Thoracic aorta (tissue), 2 donors: ENCODE measurements at regions not wholly inside any gene's neighbourhood (a gene's known extent, or its start where the extent isn't known, plus 50 kb on each side); places are given as distances from the start of the nearest gene placed in this dataset.
A peak's percentile ranks its signal among the peaks of the same experiment; 100 is the strongest.

ENCODE experiments used
- ATAC-seq: fragments of 150-250 bp; one replicate; pipeline ENCODE4 v1.8.0; 2017; ENCODE audit warnings: low read depth; ENCODE audit not compliant: insufficient number of reproducible peaks, low FRiP score
- DNase-seq: peaks from one replicate; pipeline ENCODE4 v3.0.0-alpha.2; 2020; ENCODE audit warnings: low spot score
- H3K27ac ChIP-seq, 2 donors: fragments of 200-600 bp; sonication (generic); 1 replicate in 1 of 2; 2 replicates in 1 of 2; pipeline ENCODE4 v1.5.1; 2016; ENCODE audit warnings: mild to moderate bottlenecking in 2 of 2, moderate library complexity in 2 of 2
- H3K27me3 ChIP-seq: fragments of 200-600 bp; sonication (generic); replicated peaks from 2 replicates; pipeline ENCODE4 v1.6.0; 2016; ENCODE audit warnings: mild to moderate bottlenecking; ENCODE audit not compliant: insufficient read depth
- H3K36me3 ChIP-seq: fragments of 200-600 bp; sonication (generic); one replicate; pipeline ENCODE4 v1.5.1; 2016
- H3K4me1 ChIP-seq, 2 donors: fragments of 200-600 bp; sonication (generic); 1 replicate in 1 of 2; 2 replicates in 1 of 2; pipeline versions ENCODE4 v1.5.1 to v1.6.0; 2016; ENCODE audit warnings: low read depth in 2 of 2, mild to moderate bottlenecking in 1 of 2; ENCODE audit not compliant: control insufficient read depth in 1 of 2
- H3K4me3 ChIP-seq: fragments of 200-600 bp; sonication (generic); 2 replicates; pipeline ENCODE4 v1.5.1; 2016; ENCODE audit warnings: mild to moderate bottlenecking
- H3K9me3 ChIP-seq: fragments of 200-600 bp; sonication (generic); 2 replicates; pipeline ENCODE4 v1.5.1; 2016
- TF ChIP-seq, protein P1 (sequence below): fragments of 200-600 bp; sonication (generic); IDR thresholded peaks from one replicate; pipeline ENCODE4 v1.5.1; 2019; ENCODE audit warnings: antibody characterized with exemption

DNA sequence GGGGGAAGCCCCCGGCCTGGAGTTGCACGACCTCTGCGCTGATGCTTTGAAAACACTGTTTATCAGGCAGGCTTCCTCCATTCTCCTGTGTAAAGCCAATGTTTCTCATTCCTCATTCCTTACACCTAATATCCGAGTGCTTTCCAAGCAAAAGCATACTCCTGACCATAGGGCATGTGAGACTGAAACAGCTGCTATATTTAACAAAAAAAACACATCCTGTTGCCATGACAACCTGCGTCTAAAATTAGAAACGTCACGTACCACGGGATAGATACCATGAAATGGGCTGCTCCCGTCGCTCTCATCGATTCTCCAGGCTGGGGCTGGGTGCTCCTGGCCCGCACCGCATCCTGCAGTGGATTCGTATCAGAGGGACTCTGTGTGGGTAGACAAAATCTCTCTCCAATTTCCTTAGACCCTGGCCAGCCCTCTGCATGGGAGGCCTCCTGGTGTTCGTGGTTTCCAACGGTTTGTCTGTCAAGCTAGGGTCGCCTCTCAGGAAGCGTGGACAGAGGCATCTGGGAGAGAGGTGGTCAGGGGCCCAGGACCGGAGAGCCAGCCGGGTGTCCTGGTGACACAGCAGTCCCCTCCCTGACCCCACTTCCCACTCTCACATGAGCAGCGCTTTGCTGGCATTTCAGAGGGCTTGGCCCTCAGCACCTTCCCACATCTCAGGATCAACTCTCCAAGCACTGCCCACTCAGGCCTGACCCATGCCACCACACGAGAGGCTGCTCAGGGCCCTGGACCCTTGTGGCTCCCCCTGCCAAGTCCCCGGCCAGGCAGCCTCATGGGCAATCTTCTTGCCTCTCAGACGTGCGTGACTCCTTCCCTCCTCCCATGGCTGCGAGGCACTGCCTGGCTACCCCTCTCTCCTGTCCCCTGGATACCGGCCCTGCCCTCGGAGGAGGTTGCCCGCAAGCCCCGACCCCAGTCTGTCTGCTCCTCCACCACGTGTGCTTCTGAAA, 268.1 kb downstream of the NDUFA10 start:
- H3K27me3 ChIP-seq = no peaks in the 10 kb centered on the region
- no peak for DNase-seq

DNA sequence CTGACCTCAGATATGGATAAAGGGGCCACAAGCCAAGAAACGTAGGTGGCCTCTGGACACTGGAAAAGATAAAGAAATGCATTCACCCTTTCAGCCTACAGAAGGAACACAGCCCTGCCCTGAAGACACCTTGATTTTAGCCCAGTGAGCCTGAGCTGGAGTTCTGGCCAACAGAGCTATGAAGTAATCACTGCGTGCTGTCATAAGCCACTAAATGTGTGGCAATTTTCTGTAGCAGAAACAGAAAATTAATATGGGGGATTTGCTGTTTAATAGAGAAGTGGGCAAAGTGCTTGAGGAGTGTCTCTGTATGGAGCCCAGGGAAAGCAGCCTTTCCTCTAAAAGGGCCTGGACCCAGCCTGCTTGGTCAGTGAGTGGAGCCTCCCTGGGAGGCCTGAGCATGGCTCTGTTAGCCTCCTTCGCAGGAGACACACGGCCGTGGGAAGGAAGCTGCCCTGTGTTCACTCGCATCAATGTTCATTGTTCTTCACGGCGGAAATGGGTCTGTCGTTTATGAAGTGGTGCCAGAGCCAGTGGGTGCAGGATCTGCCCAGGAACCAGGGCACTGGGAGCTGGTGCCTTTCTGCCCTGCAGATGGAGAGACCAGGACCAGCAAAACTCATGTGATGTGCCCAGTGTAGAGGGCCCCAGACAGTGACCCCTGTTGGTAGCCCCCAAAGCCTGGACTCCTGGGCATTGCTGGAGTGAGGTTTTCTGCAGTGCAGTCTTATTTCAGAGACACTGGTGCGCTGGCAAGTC, 268.9 kb downstream of the NDUFA10 start:
- ATAC-seq = no peak

More for the DNA sequence above, 268.1 kb downstream of the NDUFA10 start:
- peak overlapping the region; percentile 11 for H3K4me3 ChIP-seq
- TF ChIP-seq, protein P1, sequence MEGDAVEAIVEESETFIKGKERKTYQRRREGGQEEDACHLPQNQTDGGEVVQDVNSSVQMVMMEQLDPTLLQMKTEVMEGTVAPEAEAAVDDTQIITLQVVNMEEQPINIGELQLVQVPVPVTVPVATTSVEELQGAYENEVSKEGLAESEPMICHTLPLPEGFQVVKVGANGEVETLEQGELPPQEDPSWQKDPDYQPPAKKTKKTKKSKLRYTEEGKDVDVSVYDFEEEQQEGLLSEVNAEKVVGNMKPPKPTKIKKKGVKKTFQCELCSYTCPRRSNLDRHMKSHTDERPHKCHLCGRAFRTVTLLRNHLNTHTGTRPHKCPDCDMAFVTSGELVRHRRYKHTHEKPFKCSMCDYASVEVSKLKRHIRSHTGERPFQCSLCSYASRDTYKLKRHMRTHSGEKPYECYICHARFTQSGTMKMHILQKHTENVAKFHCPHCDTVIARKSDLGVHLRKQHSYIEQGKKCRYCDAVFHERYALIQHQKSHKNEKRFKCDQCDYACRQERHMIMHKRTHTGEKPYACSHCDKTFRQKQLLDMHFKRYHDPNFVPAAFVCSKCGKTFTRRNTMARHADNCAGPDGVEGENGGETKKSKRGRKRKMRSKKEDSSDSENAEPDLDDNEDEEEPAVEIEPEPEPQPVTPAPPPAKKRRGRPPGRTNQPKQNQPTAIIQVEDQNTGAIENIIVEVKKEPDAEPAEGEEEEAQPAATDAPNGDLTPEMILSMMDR = no peak
- peak; percentile 64 for ATAC-seq
- H3K36me3 ChIP-seq = no peaks in the 10 kb centered on the region
- peaks cover 3% of the 10 kb centered on the region for H3K9me3 ChIP-seq
- H3K27ac ChIP-seq = peak overlapping the region; percentile 84 to 87
- H3K4me1 ChIP-seq = peaks cover 19 to 64% of the 10 kb centered on the region in 2 donors

DNA sequence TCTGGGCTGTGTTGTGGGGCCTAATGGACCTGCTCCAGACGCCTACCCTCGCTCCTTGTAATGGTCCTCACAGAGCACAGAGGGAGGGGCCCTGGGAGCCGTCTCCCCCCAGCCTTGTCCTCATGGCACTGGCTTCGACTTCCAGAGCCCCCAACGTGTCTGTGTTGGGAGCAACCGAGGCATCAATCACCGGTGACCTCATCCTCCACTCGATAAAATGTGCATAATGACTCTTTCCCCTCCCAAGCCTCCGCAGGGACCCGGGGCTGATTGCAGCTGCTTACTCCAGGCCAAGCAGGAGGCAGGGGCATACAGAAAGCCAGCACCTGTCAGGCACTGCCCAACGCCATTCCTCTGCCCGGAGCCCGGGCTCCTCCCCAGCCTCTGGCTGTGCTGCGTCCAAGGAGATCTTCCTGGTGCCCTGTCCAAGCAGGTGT, 271.7 kb downstream of the NDUFA10 start:
- ATAC-seq = no peak
- Histone ChIP-seq H3K27me3 (no peaks in the 10 kb centered on the region), H3K9me3 (no peaks in the 10 kb centered on the region), H3K27ac (no peak overlapping the region), H3K4me3 (no peak overlapping the region), H3K36me3 (no peaks in the 10 kb centered on the region), H3K4me1 (peaks cover 28 to 65% of the 10 kb centered on the region in 2 donors)
- DNase-seq = no peak
- TF ChIP-seq, protein P1 = no peak

More for the DNA sequence above, 268.9 kb downstream of the NDUFA10 start:
- Histone ChIP-seq H3K9me3 (peaks cover 3% of the 10 kb centered on the region), H3K4me3 (peak overlapping the region; percentile 11), H3K27me3 (no peaks in the 10 kb centered on the region), H3K4me1 (peaks cover 27 to 73% of the 10 kb centered on the region in 2 donors), H3K36me3 (no peaks in the 10 kb centered on the region), H3K27ac (peak overlapping the region; percentile 84 to 87)
- no peak for DNase-seq
- TF ChIP-seq, protein P1 = no peak

DNA sequence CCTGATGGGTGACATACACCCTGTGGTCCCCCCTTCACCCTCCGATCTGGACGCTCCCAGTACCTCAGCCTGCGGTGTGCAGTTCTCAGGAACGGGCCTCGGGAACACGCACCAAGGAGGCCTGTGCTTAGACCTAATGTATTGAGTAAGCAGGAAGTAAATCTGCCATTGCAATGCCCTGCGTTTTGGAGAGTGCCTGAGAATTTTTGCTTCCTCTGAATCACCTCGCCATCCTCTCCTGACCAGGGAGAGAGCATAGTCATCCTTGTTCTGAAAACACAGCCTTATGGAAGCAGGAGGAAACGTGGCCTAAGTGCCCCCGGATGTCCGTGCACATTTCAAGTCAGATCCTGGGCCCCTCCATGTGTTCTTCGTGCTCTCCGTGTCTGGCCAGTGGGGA, 272.2 kb downstream of the NDUFA10 start:
- Histone ChIP-seq H3K36me3 (no peaks in the 10 kb centered on the region), H3K4me3 (no peak overlapping the region), H3K27ac (no peak overlapping the region), H3K9me3 (no peaks in the 10 kb centered on the region), H3K27me3 (no peaks in the 10 kb centered on the region), H3K4me1 (peaks cover 25 to 61% of the 10 kb centered on the region in 2 donors)
- no peak for DNase-seq
- ATAC-seq = no peak
- TF ChIP-seq, protein P1 = no peak
